22Rv1 (cell line): ENCODE measurements at regions not wholly inside any gene's neighbourhood (a gene's known extent, or its start where the extent isn't known, plus 50 kb on each side); places are given as distances from the start of the nearest gene placed in this dataset.

Experiments
- CTCF ChIP-seq: fragments of 450-650 bp; IDR thresholded peaks from 2 replicates; pipeline ENCODE4 v1.5.1; 2017; ENCODE audit warnings: mild to moderate bottlenecking
- ZFX ChIP-seq: fragments of 450-650 bp; IDR thresholded peaks from 2 replicates; pipeline ENCODE4 v1.6.1; 2017; ENCODE audit warnings: antibody characterized with exemption, borderline replicate concordance

GRCh38 chr10:59063491-59063890 lies 113.0 kb upstream of the PHYHIPL start:
- TF ChIP-seq CTCF (no peak), ZFX (no peak)
